HepG2 (cell line): ENCODE measurements at regions not wholly inside any gene's neighbourhood (a gene's known extent, or its start where the extent isn't known, plus 50 kb on each side); places are given as distances from the start of the nearest gene placed in this dataset.

Source experiments
- ATAC-seq: fragments of 200-7000 bp; cut with Tn5 transposase; 3 replicates; pipeline ENCODE4 v1.9.1; 2020; ENCODE audit warnings: mild to moderate bottlenecking, moderate library complexity
- BruUV-seq: library from RNA; stranded (reverse); fragments of 400-500 nt; replicated peaks from 2 replicates; lab custom pipeline; 2021; lab: Mats Ljungman, UMichigan
- CTCF ChIA-PET: fragments of 300-600 bp; formaldehyde crosslinking; extraction: SDS; loops from one replicate; lab custom pipeline; 2021; ENCODE audit warnings: low total read pairs, inconsistent platforms, low intra/inter-chr PET ratio; lab: Yijun Ruan, JAX
- POLR2A ChIA-PET: fragments of 350-600 bp; sonication (Branson Sonifier 250); formaldehyde crosslinking; loops from one replicate; lab custom pipeline; 2020; ENCODE audit warnings: antibody characterized with exemption, inconsistent platforms; lab: Yijun Ruan, JAX
- DNase-seq: peaks from one replicate; pipeline ENCODE4 v3.0.0-alpha.2; 2015; ENCODE audit warnings: low spot score
- FAIRE-seq: peaks from 3 replicates; lab custom pipeline; 2011; peaks lifted over from hg19 to GRCh38; lab: Jason Lieb, UNC
- H2AFZ ChIP-seq: one replicate; pipeline ENCODE4 v1.6.1; 2011; ENCODE audit warnings: low read length, inconsistent platforms
- H3K27ac ChIP-seq: fragments of 300-600 bp; 3 replicates; pipeline ENCODE4 v1.8.0; 2011; ENCODE audit warnings: mixed run types, mild to moderate bottlenecking, mixed read lengths, low read length, inconsistent platforms; ENCODE audit not compliant: insufficient read depth; ENCODE audit errors: extremely low read length
- H3K27me3 ChIP-seq, 2 experiments: fragments of 200-600 bp in 1 of 2; 2 replicates in 1 of 2; 3 replicates in 1 of 2; pipeline versions ENCODE4 v1.6.0 to v1.8.0; 2011; ENCODE audit warnings: low read length in 2 of 2, mild to moderate bottlenecking in 2 of 2, moderate library complexity in 2 of 2, inconsistent platforms in 1 of 2; ENCODE audit not compliant: insufficient read depth in 2 of 2, control insufficient read depth in 1 of 2
- H3K36me3 ChIP-seq, 2 experiments: fragments of 200-600 bp in 1 of 2; replicated peaks in 1 of 2; 2 replicates in 1 of 2; 3 replicates in 1 of 2; pipeline versions ENCODE4 v1.5.1 to v1.8.0; 2011; ENCODE audit warnings: low read length in 2 of 2, inconsistent platforms in 1 of 2; ENCODE audit not compliant: insufficient read depth in 2 of 2, control insufficient read depth in 1 of 2
- H3K4me1 ChIP-seq: 2 replicates; pipeline ENCODE4 v1.5.1; 2012; ENCODE audit warnings: low read length, inconsistent platforms; ENCODE audit not compliant: insufficient read depth
- H3K4me2 ChIP-seq: 2 replicates; pipeline ENCODE4 v1.6.0; 2011; ENCODE audit warnings: low read depth, low read length, inconsistent platforms
- H3K4me3 ChIP-seq, 3 experiments: fragments of 200-600 bp in 1 of 3; sonication (generic), shearing (Covaris generic) in 1 of 3; replicated peaks in 1 of 3; 2 replicates each; pipeline ENCODE4 v1.5.1; 2011 to 2016; ENCODE audit warnings: low read length in 3 of 3, inconsistent platforms in 2 of 3, low read depth in 2 of 3, mild to moderate bottlenecking in 2 of 3, control low read depth in 1 of 3, mixed read lengths in 1 of 3; ENCODE audit not compliant: insufficient read depth in 1 of 3
- H3K79me2 ChIP-seq: one replicate; pipeline ENCODE4 v1.6.1; 2011; ENCODE audit warnings: low read length, inconsistent platforms; ENCODE audit not compliant: insufficient read depth
- H3K9ac ChIP-seq: 2 replicates; pipeline ENCODE4 v1.6.0; 2011; ENCODE audit warnings: mild to moderate bottlenecking, low read depth, low read length, inconsistent platforms; ENCODE audit not compliant: insufficient read depth
- H3K9me3 ChIP-seq: 2 replicates; pipeline ENCODE4 v1.5.1; 2012; ENCODE audit warnings: mild to moderate bottlenecking, low read length
- H4K20me1 ChIP-seq: 2 replicates; pipeline ENCODE4 v1.6.0; 2011; ENCODE audit warnings: inconsistent platforms, mild to moderate bottlenecking, low read length, moderate library complexity; ENCODE audit not compliant: insufficient read depth
- DNMT3B ChIP-seq: conservative IDR thresholded peaks from 2 replicates; pipeline ENCODE4 v1.6.1; 2016; ENCODE audit warnings: missing biosample characterization, control low read depth
- FOXC1 ChIP-seq: sonication (generic); formaldehyde crosslinking; IDR thresholded peaks from 2 replicates; pipeline ENCODE4 v1.8.0; 2022; ENCODE audit warnings: mild to moderate bottlenecking, missing genetic modification reagents, borderline replicate concordance
- HNRNPK ChIP-seq: fragments of 200-400 bp; formaldehyde crosslinking; IDR thresholded peaks from 2 replicates; pipeline ENCODE4 v1.6.1; 2018; ENCODE audit warnings: low read length, low read depth, moderate library complexity, mild to moderate bottlenecking; ENCODE audit not compliant: poor library complexity, severe bottlenecking
- KLF13 ChIP-seq: sonication (generic); formaldehyde crosslinking; IDR thresholded peaks from 2 replicates; pipeline ENCODE4 v1.4.0; 2020; ENCODE audit warnings: mild to moderate bottlenecking, missing genetic modification reagents
- MNT ChIP-seq: fragments of 450-650 bp; IDR thresholded peaks from 2 replicates; pipeline ENCODE4 v1.6.1; 2016
- PPARG ChIP-seq: conservative IDR thresholded peaks from 2 replicates; pipeline ENCODE4 v1.6.1; 2016; ENCODE audit warnings: missing biosample characterization, missing genetic modification reagents
- RFX5 ChIP-seq: IDR thresholded peaks from 2 replicates; pipeline ENCODE4 v1.6.1; 2011; ENCODE audit warnings: low read depth, low read length, improper control_type of control experiment
- ZNF282 ChIP-seq: fragments of 450-650 bp; IDR thresholded peaks from 2 replicates; pipeline ENCODE4 v1.6.1; 2018; ENCODE audit not compliant: partially characterized antibody
- ZNF496 ChIP-seq: sonication (generic); formaldehyde crosslinking; IDR thresholded peaks from 2 replicates; pipeline ENCODE4 v1.8.1; 2023; ENCODE audit warnings: mild to moderate bottlenecking, moderate library complexity, missing genetic modification reagents; ENCODE audit not compliant: insufficient replicate concordance
- WGBS: methylation state at CpG from one replicate; pipeline ENCODE4 v1.1.6; 2017; ENCODE audit warnings: low lambda C conversion rate; 5-methylcytosine and 5-hydroxymethylcytosine counted together
- in situ Hi-C: cut with HindIII; loops from 2 replicates; pipeline ENCODE4 v1.10.0; 2017; ENCODE audit warnings: low pct_unique_long_range_greater_than_20kb; ENCODE audit not compliant: extremely low pct_ligation_motif_present
- intact Hi-C: fragments of 100-400 bp; cut with micrococcal nuclease; formaldehyde crosslinking; loops from one replicate; pipeline ENCODE4 v1.10.0; 2022; ENCODE audit not compliant: unreplicated experiment
- TF ChIP-seq, protein P1 (sequence below): sonication (generic); formaldehyde crosslinking; IDR thresholded peaks from 2 replicates; pipeline ENCODE4 v1.4.0; 2020; ENCODE audit warnings: missing genetic modification reagents, borderline replicate concordance

- Histone ChIP-seq H3K4me3 (no peak overlapping the region), H3K79me2 (no peaks in the 10 kb centered on the region), H3K9ac (no peak overlapping the region), H3K27me3 (peaks cover 0 to 22% of the 10 kb centered on the region in 2 experiments; a peak in 3 of 5 replicates), H3K4me1 (no peaks in the 10 kb centered on the region), H3K27ac (no peak overlapping the region), H4K20me1 (no peaks in the 10 kb centered on the region), H2AFZ (no peak overlapping the region), H3K9me3 (no peaks in the 10 kb centered on the region), H3K36me3 (no peaks in the 10 kb centered on the region), H3K4me2 (no peak overlapping the region)
- DNase-seq (no peak), ATAC-seq (no peak), FAIRE-seq (no peak)
- 20% methylated on average over 4 of the region's 4 CpGs for WGBS
- ChIA-PET CTCF (no interaction called here), POLR2A (no interaction called here)
- intact Hi-C loops = no loop called here
- BruUV-seq = no TSS peak
- in situ Hi-C loops = no loop called here
- TF ChIP-seq RFX5 = no peak
- TF ChIP-seq HNRNPK = no peak
- no peak for TF ChIP-seq MNT
- no peak for TF ChIP-seq ZNF282
- TF ChIP-seq FOXC1 (CRISPR knock-in tag) = no peak
- TF ChIP-seq, protein P1, sequence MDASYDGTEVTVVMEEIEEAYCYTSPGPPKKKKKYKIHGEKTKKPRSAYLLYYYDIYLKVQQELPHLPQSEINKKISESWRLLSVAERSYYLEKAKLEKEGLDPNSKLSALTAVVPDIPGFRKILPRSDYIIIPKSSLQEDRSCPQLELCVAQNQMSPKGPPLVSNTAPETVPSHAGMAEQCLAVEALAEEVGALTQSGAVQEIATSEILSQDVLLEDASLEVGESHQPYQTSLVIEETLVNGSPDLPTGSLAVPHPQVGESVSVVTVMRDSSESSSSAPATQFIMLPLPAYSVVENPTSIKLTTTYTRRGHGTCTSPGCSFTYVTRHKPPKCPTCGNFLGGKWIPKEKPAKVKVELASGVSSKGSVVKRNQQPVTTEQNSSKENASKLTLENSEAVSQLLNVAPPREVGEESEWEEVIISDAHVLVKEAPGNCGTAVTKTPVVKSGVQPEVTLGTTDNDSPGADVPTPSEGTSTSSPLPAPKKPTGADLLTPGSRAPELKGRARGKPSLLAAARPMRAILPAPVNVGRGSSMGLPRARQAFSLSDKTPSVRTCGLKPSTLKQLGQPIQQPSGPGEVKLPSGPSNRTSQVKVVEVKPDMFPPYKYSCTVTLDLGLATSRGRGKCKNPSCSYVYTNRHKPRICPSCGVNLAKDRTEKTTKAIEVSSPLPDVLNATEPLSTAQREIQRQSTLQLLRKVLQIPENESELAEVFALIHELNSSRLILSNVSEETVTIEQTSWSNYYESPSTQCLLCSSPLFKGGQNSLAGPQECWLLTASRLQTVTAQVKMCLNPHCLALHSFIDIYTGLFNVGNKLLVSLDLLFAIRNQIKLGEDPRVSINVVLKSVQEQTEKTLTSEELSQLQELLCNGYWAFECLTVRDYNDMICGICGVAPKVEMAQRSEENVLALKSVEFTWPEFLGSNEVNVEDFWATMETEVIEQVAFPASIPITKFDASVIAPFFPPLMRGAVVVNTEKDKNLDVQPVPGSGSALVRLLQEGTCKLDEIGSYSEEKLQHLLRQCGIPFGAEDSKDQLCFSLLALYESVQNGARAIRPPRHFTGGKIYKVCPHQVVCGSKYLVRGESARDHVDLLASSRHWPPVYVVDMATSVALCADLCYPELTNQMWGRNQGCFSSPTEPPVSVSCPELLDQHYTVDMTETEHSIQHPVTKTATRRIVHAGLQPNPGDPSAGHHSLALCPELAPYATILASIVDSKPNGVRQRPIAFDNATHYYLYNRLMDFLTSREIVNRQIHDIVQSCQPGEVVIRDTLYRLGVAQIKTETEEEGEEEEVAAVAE = no peak
- no peak for TF ChIP-seq PPARG (CRISPR knock-in tag)
- no peak for TF ChIP-seq KLF13 (CRISPR knock-in tag)
- TF ChIP-seq ZNF496 (CRISPR knock-in tag) = no peak
- no peak for TF ChIP-seq DNMT3B
These were observed 175.4 kb upstream of the ATP5MC3 start for GRCh38 chr2:175356901-175357300.
